GM19467 (cell line): ENCODE measurements at regions not wholly inside any gene's neighbourhood (a gene's known extent, or its start where the extent isn't known, plus 50 kb on each side); places are given as distances from the start of the nearest gene placed in this dataset.

Source experiments
- ATAC-seq: cut with Tn5 transposase; IDR thresholded peaks from one replicate; pipeline ENCODE4 v1.9.1; 2021; ENCODE audit warnings: mild to moderate bottlenecking, moderate library complexity; ENCODE audit not compliant: unreplicated experiment

- ATAC-seq = no peak
These were observed 63.8 kb upstream of the RXFP2 start for GRCh38 chr13:31675440-31675953.

GRCh38 chr13:31681133-31681532, 58.2 kb upstream of the RXFP2 start:
- no peak for ATAC-seq

GRCh38 chr13:31684466-31684865, 54.9 kb upstream of the RXFP2 start:
- ATAC-seq = no peak

GRCh38 chr13:31686670-31687425, 52.5 kb upstream of the RXFP2 start:
- ATAC-seq = no peak
